ENCODE measurements at regions not wholly inside any gene's neighbourhood (a gene's known extent, or its start where the extent isn't known, plus 50 kb on each side); places are given as distances from the start of the nearest gene placed in this dataset.

DNA sequence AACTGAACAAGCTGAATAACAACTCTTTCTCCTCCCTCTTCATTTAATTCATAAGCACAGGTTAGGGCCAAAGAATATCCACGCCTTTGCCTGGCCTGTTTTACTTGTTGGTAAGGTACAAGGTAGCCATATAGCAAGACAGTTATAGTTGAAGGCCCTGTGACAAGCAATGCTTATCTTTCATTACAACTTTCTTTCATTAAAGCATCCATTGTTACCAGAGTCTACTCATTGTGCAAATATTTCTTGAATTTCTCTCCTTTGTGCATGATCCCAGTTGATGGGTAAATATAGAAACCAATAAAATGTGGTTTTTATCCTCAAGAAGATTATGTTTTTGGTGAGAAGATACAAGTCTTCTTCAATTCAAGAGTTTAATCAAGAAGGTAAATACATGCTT, 140.2 kb downstream of the UBE2E3 start:
- ATAC-seq (no peak), DNase-seq (ENCODE audit: low spot score) (no peak), FAIRE-seq (no peak)
- no peak overlapping the region for H3K4me2 ChIP-seq (ENCODE audit: low read depth, low read length)
- ChIA-PET CTCF (ENCODE audit: low intra/inter-chr PET ratio, low total read pairs) (no interaction called here), POLR2A (no interaction called here)
- H3K4me3 ChIP-seq (replicated peaks in 1 of 3; ENCODE audit: insufficient read depth in 1 of 3, low read depth in 2 of 3, low read length in 3 of 3): no peak overlapping the region
- H4K20me1 ChIP-seq (ENCODE audit: insufficient read depth, low read length): no peaks in the 10 kb centered on the region
- no peaks in the 10 kb centered on the region for H3K27me3 ChIP-seq (ENCODE audit: control insufficient read depth in 1 of 2, insufficient read depth in 2 of 2, low read length in 2 of 2)
- H3K9me3 ChIP-seq (ENCODE audit: low read length): no peaks in the 10 kb centered on the region
- H3K79me2 ChIP-seq (ENCODE audit: insufficient read depth, low read length): no peaks in the 10 kb centered on the region
- H3K4me1 ChIP-seq (ENCODE audit: insufficient read depth, low read length): no peaks in the 10 kb centered on the region
- in situ Hi-C loops (cut with HindIII; ENCODE audit: extremely low pct_ligation_motif_present, low pct_unique_long_range_greater_than_20kb) (no loop called here), intact Hi-C loops (cut with micrococcal nuclease; ENCODE audit: unreplicated experiment) (no loop called here)
- no TSS peak for BruUV-seq (replicated peaks)
- no peak overlapping the region for H3K9ac ChIP-seq (ENCODE audit: insufficient read depth, low read depth, low read length)
- H3K27ac ChIP-seq (ENCODE audit: extremely low read length, insufficient read depth, low read length): no peak overlapping the region
- no peak overlapping the region for H2AFZ ChIP-seq (ENCODE audit: low read length)
- TF ChIP-seq MAFF (IDR thresholded peaks at IDR 0.05; ENCODE audit: low read depth, low read length) (no peak), FOXP1 (IDR thresholded peaks at IDR 0.05) (no peak), FOXP1 (CRISPR knock-in tag; IDR thresholded peaks at IDR 0.05) (no peak), SUZ12 (IDR thresholded peaks at IDR 0.05; ENCODE audit: low read depth, low read length) (no peak), ZNF431 (CRISPR knock-in tag; IDR thresholded peaks at IDR 0.05; ENCODE audit: borderline replicate concordance, low read depth) (no peak), GABPA (IDR thresholded peaks at IDR 0.05; ENCODE audit: low read depth, low read length) (no peak), GABPA (CRISPR knock-in tag; IDR thresholded peaks at IDR 0.05; ENCODE audit: low read depth) (no peak), ZKSCAN1 (IDR thresholded peaks at IDR 0.05; ENCODE audit: low read length) (no peak), PHF21A (CRISPR knock-in tag; IDR thresholded peaks at IDR 0.05) (no peak), ZKSCAN8 (CRISPR knock-in tag; IDR thresholded peaks at IDR 0.05; ENCODE audit: borderline replicate concordance) (no peak), CENPX (CRISPR knock-in tag; IDR thresholded peaks at IDR 0.05) (no peak), ZSCAN29 (CRISPR knock-in tag; conservative IDR thresholded peaks at IDR 0.05) (no peak), ZFP82 (CRISPR knock-in tag; IDR thresholded peaks at IDR 0.05; ENCODE audit: borderline replicate concordance) (no peak), NR2F2 (IDR thresholded peaks at IDR 0.05; ENCODE audit: borderline replicate concordance, low read depth) (no peak)
- TF ChIP-seq, protein P1, sequence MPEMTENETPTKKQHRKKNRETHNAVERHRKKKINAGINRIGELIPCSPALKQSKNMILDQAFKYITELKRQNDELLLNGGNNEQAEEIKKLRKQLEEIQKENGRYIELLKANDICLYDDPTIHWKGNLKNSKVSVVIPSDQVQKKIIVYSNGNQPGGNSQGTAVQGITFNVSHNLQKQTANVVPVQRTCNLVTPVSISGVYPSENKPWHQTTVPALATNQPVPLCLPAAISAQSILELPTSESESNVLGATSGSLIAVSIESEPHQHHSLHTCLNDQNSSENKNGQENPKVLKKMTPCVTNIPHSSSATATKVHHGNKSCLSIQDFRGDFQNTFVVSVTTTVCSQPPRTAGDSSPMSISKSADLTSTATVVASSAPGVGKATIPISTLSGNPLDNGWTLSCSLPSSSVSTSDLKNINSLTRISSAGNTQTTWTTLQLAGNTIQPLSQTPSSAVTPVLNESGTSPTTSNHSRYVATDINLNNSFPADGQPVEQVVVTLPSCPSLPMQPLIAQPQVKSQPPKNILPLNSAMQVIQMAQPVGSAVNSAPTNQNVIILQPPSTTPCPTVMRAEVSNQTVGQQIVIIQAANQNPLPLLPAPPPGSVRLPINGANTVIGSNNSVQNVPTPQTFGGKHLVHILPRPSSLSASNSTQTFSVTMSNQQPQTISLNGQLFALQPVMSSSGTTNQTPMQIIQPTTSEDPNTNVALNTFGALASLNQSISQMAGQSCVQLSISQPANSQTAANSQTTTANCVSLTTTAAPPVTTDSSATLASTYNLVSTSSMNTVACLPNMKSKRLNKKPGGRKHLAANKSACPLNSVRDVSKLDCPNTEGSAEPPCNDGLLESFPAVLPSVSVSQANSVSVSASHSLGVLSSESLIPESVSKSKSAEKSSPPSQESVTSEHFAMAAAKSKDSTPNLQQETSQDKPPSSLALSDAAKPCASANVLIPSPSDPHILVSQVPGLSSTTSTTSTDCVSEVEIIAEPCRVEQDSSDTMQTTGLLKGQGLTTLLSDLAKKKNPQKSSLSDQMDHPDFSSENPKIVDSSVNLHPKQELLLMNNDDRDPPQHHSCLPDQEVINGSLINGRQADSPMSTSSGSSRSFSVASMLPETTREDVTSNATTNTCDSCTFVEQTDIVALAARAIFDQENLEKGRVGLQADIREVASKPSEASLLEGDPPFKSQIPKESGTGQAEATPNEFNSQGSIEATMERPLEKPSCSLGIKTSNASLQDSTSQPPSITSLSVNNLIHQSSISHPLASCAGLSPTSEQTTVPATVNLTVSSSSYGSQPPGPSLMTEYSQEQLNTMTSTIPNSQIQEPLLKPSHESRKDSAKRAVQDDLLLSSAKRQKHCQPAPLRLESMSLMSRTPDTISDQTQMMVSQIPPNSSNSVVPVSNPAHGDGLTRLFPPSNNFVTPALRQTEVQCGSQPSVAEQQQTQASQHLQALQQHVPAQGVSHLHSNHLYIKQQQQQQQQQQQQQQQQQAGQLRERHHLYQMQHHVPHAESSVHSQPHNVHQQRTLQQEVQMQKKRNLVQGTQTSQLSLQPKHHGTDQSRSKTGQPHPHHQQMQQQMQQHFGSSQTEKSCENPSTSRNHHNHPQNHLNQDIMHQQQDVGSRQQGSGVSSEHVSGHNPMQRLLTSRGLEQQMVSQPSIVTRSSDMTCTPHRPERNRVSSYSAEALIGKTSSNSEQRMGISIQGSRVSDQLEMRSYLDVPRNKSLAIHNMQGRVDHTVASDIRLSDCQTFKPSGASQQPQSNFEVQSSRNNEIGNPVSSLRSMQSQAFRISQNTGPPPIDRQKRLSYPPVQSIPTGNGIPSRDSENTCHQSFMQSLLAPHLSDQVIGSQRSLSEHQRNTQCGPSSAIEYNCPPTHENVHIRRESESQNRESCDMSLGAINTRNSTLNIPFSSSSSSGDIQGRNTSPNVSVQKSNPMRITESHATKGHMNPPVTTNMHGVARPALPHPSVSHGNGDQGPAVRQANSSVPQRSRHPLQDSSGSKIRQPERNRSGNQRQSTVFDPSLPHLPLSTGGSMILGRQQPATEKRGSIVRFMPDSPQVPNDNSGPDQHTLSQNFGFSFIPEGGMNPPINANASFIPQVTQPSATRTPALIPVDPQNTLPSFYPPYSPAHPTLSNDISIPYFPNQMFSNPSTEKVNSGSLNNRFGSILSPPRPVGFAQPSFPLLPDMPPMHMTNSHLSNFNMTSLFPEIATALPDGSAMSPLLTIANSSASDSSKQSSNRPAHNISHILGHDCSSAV (CRISPR knock-in tag; IDR thresholded peaks at IDR 0.05; ENCODE audit: borderline replicate concordance): no peak
- WGBS (ENCODE audit: low lambda C conversion rate): 3% methylated on average over 1 of the region's 1 CpG
- H3K36me3 ChIP-seq (replicated peaks in 1 of 2; ENCODE audit: control insufficient read depth in 1 of 2, insufficient read depth in 2 of 2, low read length in 2 of 2): no peaks in the 10 kb centered on the region

Data from HepG2 (cell line).